ENCODE measurements at regions not wholly inside any gene's neighbourhood (a gene's known extent, or its start where the extent isn't known, plus 50 kb on each side); places are given as distances from the start of the nearest gene placed in this dataset.

GRCh38 chr21:23534850-23535249, 2072.4 kb downstream of the MRPL39 start:
- FAIRE-seq (no peak), DNase-seq (ENCODE audit: low spot score) (no peak)

GRCh38 chr21:23531444-23531843, 2075.8 kb downstream of the MRPL39 start:
- FAIRE-seq = no peak

DNA sequence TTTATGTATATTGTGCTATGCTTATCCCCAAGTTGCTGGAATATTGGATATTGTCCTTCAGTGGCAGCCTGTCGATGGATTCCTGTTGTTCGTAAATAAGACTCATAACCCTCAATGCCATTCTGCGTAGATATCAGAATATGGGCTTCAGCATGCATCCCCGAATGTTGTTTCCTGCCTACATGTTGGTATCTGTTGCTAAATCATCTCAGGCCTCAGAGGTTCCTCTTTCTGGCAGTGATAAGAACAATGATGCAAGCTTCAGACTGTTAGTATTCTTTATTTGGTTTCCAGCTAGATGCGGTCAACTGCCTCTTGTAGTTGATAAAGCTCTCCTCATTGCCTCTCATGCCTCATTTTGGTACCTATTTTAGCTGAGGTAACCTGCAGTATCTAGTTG, 2082.6 kb downstream of the MRPL39 start:
- no peak for FAIRE-seq
- DNase-seq (ENCODE audit: low spot score) = no peak

More at GRCh38 chr21:23531444-23531843, 2075.8 kb downstream of the MRPL39 start:
- DNase-seq (ENCODE audit: low spot score) = no peak

DNA sequence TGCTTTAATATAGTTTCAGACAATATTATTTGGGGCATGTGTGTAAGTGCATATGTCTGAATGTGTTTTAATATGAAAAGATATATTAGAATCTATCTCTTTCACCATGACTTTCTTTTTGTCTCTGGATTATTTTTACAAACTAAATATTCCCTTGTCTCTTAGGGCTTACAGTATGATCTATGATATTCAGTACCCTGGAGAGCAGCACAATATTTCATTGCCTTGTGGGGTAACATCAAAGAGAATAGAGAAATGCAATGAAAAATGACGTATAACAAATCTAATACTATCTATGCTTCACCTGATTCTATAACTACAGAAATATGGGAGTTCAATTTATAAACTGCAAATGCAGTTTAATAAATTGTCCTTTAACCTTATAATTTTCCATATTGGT, 2084.5 kb downstream of the MRPL39 start:
- no peak for DNase-seq (ENCODE audit: low spot score)
- no peak for FAIRE-seq

- no peak for FAIRE-seq
- no peak for DNase-seq (ENCODE audit: low spot score)
These were observed 2099.8 kb downstream of the MRPL39 start for GRCh38 chr21:23507501-23507900.

- FAIRE-seq = no peak
- DNase-seq (ENCODE audit: low spot score) = no peak
These were observed 2110.6 kb downstream of the MRPL39 start for GRCh38 chr21:23496729-23497128.

GRCh38 chr21:23488245-23488644, 2119.0 kb downstream of the MRPL39 start:
- DNase-seq (ENCODE audit: low spot score) (no peak), FAIRE-seq (no peak)

- DNase-seq (ENCODE audit: low spot score) = no peak
- FAIRE-seq = no peak
These were observed 2126.6 kb downstream of the MRPL39 start for GRCh38 chr21:23480591-23481270.

DNA sequence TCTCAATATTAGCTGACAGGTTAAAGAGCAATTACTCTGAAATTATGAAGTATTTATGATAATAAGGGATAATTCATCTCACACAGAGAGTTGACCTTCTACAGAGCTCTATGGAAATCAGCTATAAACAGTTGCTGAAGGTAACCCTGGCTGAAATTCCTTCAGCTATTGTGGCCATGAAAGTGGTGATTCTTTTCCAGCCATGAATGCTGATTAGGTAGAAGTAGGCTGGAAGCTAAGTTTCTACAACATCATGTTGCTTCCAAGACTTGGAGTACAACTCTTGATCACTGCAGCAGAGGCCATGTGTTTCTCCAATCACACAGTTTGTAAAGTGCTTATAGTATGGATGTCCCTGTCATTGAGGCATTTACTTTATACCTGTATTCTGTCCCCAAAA, 2128.9 kb downstream of the MRPL39 start:
- DNase-seq (ENCODE audit: low spot score) (no peak), FAIRE-seq (no peak)

GRCh38 chr21:23475281-23476219, 2131.7 kb downstream of the MRPL39 start:
- no peak for DNase-seq (ENCODE audit: low spot score)
- no peak for FAIRE-seq

GRCh38 chr21:23471877-23472276, 2135.4 kb downstream of the MRPL39 start:
- DNase-seq (ENCODE audit: low spot score) (no peak), FAIRE-seq (no peak)

GRCh38 chr21:23463365-23463764, 2143.9 kb downstream of the MRPL39 start:
- no peak for FAIRE-seq
- no peak for DNase-seq (ENCODE audit: low spot score)

DNA sequence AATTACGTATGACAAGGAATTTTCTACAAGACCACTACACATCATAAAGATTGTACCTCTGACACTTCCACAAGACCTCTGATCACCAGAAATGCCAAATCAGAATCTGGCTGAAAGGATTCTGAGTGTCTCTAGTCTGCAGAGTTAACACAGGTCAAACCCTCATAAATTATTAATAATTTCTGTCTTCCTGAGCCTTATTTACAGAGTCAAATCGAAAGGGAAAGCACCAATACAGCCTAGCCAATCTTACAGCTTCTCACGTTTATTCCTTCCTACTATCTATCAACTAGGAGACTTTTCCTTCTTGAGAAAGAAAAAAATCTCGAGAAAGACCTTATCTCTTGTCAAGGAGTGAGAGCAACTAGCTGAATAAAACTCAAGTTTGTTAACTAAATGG, 2151.6 kb downstream of the MRPL39 start:
- FAIRE-seq (no peak), DNase-seq (ENCODE audit: low spot score) (no peak)

DNA sequence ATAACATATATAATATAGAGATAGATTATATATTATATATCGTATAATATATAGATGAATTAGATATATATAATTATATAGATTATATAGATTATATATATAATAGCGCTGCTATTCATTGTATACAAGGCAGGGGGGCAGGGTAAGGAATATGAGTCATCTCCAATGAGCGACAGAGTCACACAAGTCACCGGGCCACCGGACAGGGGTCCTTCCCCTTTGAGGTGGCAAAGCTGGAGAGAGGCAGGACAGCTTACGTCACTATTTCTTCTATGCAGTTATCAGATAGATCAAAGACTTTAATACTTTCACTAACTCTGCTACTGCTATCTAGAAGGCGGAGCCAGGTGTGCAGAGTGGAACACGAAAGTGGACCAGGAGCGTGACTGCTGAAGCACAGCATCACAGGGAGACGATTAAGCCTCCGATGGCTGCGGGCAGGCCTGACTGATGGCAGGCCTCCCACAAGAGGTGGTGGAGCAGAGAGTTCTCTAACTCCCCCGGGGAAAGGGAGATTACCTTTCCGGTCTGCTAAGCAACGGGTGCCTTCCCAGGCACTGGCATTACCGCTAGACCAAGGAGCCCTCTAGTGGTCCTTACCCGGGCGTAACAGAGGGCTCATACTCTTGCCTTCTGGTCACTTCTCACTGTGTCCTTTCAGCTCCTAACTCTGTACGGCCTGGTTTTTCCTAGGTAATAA, 2154.7 kb downstream of the MRPL39 start:
- peak; percentile 57 for FAIRE-seq
- DNase-seq (ENCODE audit: low spot score) = peak; percentile 59

- no peak for DNase-seq (ENCODE audit: low spot score)
- no peak for FAIRE-seq
These were observed 2162.0 kb downstream of the MRPL39 start for GRCh38 chr21:23445307-23445706.

DNA sequence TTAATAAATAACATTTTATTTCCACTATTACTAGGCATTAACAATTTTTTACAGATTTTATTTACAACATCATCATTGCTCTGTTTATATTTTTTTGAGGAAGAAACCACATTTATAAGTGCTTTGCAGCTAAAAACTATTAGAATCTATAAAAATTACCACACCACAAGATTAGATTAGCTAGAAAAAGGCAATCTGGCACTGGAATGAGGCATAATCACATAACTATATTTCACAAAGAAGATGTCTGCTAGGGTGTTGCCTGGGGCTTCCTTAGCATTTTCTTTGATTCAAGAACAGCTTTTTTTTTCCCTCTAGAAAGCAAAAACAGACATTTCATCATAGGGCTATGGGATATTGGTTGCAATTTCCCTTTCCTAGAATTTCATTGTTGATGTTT, 2169.2 kb downstream of the MRPL39 start:
- FAIRE-seq (no peak), DNase-seq (ENCODE audit: low spot score) (no peak)

DNA sequence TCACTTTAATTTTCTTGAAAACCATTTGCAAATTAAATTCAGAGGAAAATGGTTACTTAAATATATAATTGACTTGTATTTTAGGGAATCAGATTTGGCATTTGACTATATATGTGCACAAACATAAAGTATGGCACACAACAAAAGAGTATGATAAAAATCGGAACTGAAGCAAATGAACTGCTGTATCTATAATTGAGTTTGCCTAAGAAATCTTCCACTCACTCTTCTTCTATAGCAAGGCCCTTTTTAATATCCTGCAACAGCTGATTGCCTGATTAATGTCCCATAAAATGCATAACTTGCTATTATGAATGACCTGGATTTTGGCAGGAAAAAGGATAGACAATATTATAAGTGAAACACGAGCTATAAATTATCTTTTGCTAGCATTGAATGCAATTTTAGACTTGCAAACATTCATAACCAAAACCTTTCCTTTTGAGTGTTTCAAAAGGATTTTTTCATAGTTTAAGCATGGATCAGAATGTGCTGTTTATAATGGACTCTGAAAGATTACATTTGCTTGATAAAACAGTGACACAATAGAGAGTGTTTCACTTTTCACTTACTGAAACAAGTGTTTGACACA, 2204.3 kb downstream of the MRPL39 start:
- DNase-seq (ENCODE audit: low spot score) (no peak), FAIRE-seq (no peak)

GRCh38 chr21:23401278-23401677, 2206.0 kb downstream of the MRPL39 start:
- FAIRE-seq = no peak
- DNase-seq (ENCODE audit: low spot score) = peak; percentile 15

DNA sequence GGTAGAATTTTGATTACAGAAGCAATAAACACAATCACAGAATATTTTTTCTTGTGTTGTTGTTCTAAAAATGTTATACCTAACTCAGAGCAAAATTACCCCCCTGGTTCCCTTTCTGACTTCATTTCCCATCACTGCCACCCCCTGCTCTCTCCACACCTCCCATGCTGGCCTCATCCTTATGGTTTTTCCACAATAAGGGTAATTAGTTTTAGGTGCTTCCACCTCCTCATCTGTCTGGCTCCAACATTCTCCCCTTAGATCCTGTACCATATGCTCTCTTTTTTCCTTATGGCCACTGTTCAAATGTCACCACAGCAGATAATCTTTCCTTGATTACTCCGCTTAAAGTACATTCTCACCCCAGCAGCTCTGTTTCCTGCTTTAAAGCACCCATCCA, 2208.6 kb downstream of the MRPL39 start:
- no peak for FAIRE-seq
- DNase-seq (ENCODE audit: low spot score) = no peak

- no peak for DNase-seq (ENCODE audit: low spot score)
These were observed 2212.8 kb downstream of the MRPL39 start for GRCh38 chr21:23394458-23394857.

GRCh38 chr21:23384679-23385078, 2222.6 kb downstream of the MRPL39 start:
- DNase-seq (ENCODE audit: low spot score) = no peak
- no peak for FAIRE-seq

More at GRCh38 chr21:23394458-23394857, 2212.8 kb downstream of the MRPL39 start:
- no peak for FAIRE-seq

GRCh38 chr21:23374155-23374554, 2233.1 kb downstream of the MRPL39 start:
- no peak for FAIRE-seq
- DNase-seq (ENCODE audit: low spot score) = no peak

All from RCC 7860 (cell line).